AG04449 (cell line): ENCODE measurements at regions not wholly inside any gene's neighbourhood (a gene's known extent, or its start where the extent isn't known, plus 50 kb on each side); places are given as distances from the start of the nearest gene placed in this dataset.

Experiments
- CTCF ChIA-PET: fragments of 350-600 bp; formaldehyde crosslinking; extraction: SDS; loops from one replicate; lab custom pipeline; 2021; ENCODE audit warnings: antibody characterized with exemption; lab: Yijun Ruan, JAX
- POLR2A ChIA-PET: fragments of 400-600, 350-600 bp; formaldehyde crosslinking; extraction: SDS; loops from one replicate; lab custom pipeline; 2020; ENCODE audit warnings: antibody characterized with exemption, inconsistent platforms; lab: Yijun Ruan, JAX
- DNase-seq: peaks from one replicate; pipeline ENCODE4 v3.0.0-alpha.2; 2010; ENCODE audit warnings: low read depth, low spot score
- H3K4me3 ChIP-seq: 2 replicates; pipeline ENCODE4 v1.5.1; 2011; ENCODE audit warnings: low read depth, mild to moderate bottlenecking, control low read depth, low read length
- CTCF ChIP-seq: IDR thresholded peaks from one replicate; pipeline ENCODE4 v1.5.1; 2011; ENCODE audit warnings: mild to moderate bottlenecking, moderate library complexity, low read length, control low read depth, inconsistent platforms; ENCODE audit not compliant: insufficient read depth; ENCODE audit errors: missing control alignments

- H3K4me3 ChIP-seq: no peak overlapping the region
- no peak for DNase-seq
- ChIA-PET POLR2A (no interaction called here), CTCF (no interaction called here)
- TF ChIP-seq CTCF: no peak
These were observed 1618.6 kb upstream of the CELF4 start for GRCh38 chr18:39184176-39184575.

GRCh38 chr18:39178166-39178565 lies 1612.6 kb upstream of the CELF4 start:
- DNase-seq: no peak
- ChIA-PET CTCF (no interaction called here), POLR2A (no interaction called here)
- no peak for TF ChIP-seq CTCF
- H3K4me3 ChIP-seq: no peak overlapping the region

- ChIA-PET POLR2A (no interaction called here), CTCF (no interaction called here)
- no peak for DNase-seq
- no peak overlapping the region for H3K4me3 ChIP-seq
- TF ChIP-seq CTCF: no peak
These were observed 1607.3 kb upstream of the CELF4 start for GRCh38 chr18:39172695-39173421.

GRCh38 chr18:39168723-39169122 lies 1603.1 kb upstream of the CELF4 start:
- ChIA-PET POLR2A (no interaction called here), CTCF (no interaction called here)
- no peak overlapping the region for H3K4me3 ChIP-seq
- no peak for DNase-seq
- TF ChIP-seq CTCF: no peak

- ChIA-PET POLR2A (no interaction called here), CTCF (no interaction called here)
- DNase-seq: no peak
- no peak for TF ChIP-seq CTCF
- no peak overlapping the region for H3K4me3 ChIP-seq
These were observed 1602.4 kb upstream of the CELF4 start for GRCh38 chr18:39167990-39168389.

GRCh38 chr18:39166776-39167175 lies 1601.2 kb upstream of the CELF4 start:
- CTCF ChIA-PET: no interaction called here
- POLR2A ChIA-PET: no interaction called here
- no peak for DNase-seq
- TF ChIP-seq CTCF: no peak
- H3K4me3 ChIP-seq: no peak overlapping the region
